Brain microvascular endothelial cell (primary cell): ENCODE measurements at regions not wholly inside any gene's neighbourhood (a gene's known extent, or its start where the extent isn't known, plus 50 kb on each side); places are given as distances from the start of the nearest gene placed in this dataset.
"Not testable (repeated sequence)": the region's sequence is repeated elsewhere in the genome, so short reads cannot be mapped to it uniquely, and the experiment has no call there.

Source experiments
- DNase-seq: peaks from one replicate; pipeline ENCODE4 v3.0.0-alpha.2; 2020
- H3K27ac ChIP-seq: fragments of 250-450 bp; sonication (Bioruptor Pico); 2 replicates; pipeline ENCODE4 v1.5.1; 2020; ENCODE audit warnings: mild to moderate bottlenecking, moderate library complexity
- H3K27me3 ChIP-seq: fragments of 250-450 bp; sonication (Bioruptor Pico); replicated peaks from 2 replicates; pipeline ENCODE4 v1.5.1; 2020; ENCODE audit warnings: mild to moderate bottlenecking
- H3K36me3 ChIP-seq: fragments of 250-450 bp; sonication (Bioruptor Pico); replicated peaks from 2 replicates; pipeline ENCODE4 v1.5.1; 2020; ENCODE audit warnings: mild to moderate bottlenecking
- H3K4me3 ChIP-seq: 2 replicates; pipeline ENCODE4 v1.5.1; 2011; ENCODE audit warnings: low read depth, mild to moderate bottlenecking, control low read depth, low read length, moderate library complexity
- CTCF ChIP-seq: IDR thresholded peaks from 2 replicates; pipeline ENCODE4 v1.5.1; 2011; ENCODE audit warnings: low read depth, mild to moderate bottlenecking, moderate library complexity, low read length, control low read depth, inconsistent platforms; ENCODE audit errors: missing control alignments
- in situ Hi-C: cut with HindIII; loops from 2 replicates; pipeline ENCODE4 v1.10.0; 2017; ENCODE audit warnings: low sequenced_read_pairs, low pct_ligation_motif_present

GRCh38 chr20:53857723-53858236, 212.6 kb downstream of the BCAS1 start:
- Histone ChIP-seq H3K27me3 (no peaks in the 10 kb centered on the region), H3K4me3 (no peak overlapping the region), H3K27ac (no peak overlapping the region), H3K36me3 (no peaks in the 10 kb centered on the region)
- DNase-seq, result no peak
- in situ Hi-C loops, result no loop called here
- no peak for TF ChIP-seq CTCF

DNA sequence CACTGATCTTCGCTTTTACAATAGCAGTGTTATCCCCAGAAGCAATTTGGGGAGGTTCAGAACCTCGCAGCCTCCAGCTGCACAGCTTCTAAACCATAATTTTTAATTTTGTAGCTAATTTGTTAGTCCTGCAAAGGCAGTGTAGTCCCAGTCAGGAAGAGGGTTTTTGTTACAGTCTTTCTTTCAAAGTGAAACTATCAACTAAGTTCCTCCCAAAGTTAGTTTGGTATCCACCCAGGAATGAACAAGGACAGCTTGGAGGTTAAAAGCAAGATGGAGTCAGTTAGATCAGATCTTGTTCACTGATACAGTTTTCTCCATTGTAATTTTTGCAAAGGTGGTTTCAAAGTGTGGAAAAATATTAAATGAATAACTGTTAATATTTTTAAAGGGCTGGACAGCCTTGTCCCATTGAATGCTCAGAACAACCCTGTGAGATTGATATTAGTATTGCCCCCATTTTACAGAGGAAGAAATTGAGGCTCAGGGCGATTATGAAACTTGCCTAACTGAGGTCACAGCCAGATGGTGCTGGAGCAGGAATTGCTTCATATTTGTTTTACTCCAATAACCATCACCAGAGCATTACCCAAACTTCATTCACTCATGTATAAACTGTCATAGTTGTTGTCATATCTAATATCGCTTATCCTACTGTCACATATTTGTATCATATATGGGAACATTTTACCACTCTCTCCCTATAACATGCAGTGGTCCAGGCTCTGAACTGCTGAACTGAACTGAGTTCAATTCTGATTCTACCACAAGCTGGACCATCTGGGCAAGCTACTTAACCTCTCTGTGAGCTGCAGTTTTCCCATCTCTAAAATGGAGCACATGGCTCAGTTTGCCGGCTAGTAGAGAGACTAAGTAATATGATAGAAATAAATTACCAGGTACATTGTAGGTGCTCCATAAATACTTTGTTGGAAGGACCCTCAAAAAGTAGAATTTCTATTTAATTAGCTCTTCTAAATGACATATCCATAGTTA, 213.8 kb downstream of the BCAS1 start:
- DNase-seq, result no peak
- H3K36me3 ChIP-seq, result no peaks in the 10 kb centered on the region
- H3K27ac ChIP-seq, result no peak overlapping the region
- TF ChIP-seq CTCF, result no peak
- H3K27me3 ChIP-seq, result no peaks in the 10 kb centered on the region
- in situ Hi-C loops, result no loop called here
- no peak overlapping the region for H3K4me3 ChIP-seq

- H3K4me3 ChIP-seq, result no peak overlapping the region
- in situ Hi-C loops, result no loop called here
- H3K27me3 ChIP-seq, result no peaks in the 10 kb centered on the region
- no peak overlapping the region for H3K27ac ChIP-seq
- TF ChIP-seq CTCF, result no peak
- DNase-seq, result no peak
- no peaks in the 10 kb centered on the region for H3K36me3 ChIP-seq
These were observed 214.7 kb downstream of the BCAS1 start for GRCh38 chr20:53855733-53856132.

DNA sequence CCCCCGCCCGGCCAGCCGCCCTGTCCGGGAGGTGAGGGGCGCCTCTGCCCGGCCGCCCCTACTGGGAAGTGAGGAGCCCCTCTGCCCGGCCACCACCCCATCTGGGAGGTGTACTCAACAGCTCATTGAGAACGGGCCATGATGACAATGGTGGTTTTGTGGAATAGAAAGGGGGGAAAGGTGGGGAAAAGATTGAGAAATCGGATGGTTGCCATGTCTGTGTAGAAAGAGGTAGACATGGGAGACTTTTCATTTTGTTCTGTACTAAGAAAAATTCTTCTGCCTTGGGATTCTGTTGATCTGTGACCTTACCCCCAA, 215.8 kb downstream of the BCAS1 start:
- H3K36me3 ChIP-seq, H3K27me3 ChIP-seq, H3K4me3 ChIP-seq, H3K27ac ChIP-seq, DNase-seq, in situ Hi-C loops: not testable (repeated sequence)

- H3K4me3 ChIP-seq, result no peak overlapping the region
- in situ Hi-C loops, result no loop called here
- H3K27ac ChIP-seq, result no peak overlapping the region
- TF ChIP-seq CTCF, result no peak
- H3K36me3 ChIP-seq, result no peaks in the 10 kb centered on the region
- no peak for DNase-seq
- H3K27me3 ChIP-seq, result no peaks in the 10 kb centered on the region
These were observed 217.2 kb downstream of the BCAS1 start for GRCh38 chr20:53853111-53853713.

DNA sequence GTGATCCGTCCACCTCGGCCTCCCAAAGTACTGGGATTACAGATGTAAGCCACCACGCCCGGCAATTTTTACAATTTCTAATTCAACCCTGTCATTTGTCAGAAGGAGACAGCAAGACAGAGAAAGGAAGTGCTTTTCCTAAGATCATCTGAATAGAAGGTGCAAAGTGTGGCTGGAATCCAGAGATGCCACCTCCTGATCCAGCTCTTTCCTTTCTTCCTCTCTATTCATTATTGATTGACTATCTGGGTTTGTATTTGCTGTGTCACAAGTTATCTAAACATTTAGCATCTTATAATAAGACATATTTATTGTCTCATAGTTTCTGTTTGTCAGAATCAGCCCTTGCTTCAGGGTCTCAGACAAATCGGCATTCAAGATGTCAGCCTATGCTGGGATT, 217.7 kb downstream of the BCAS1 start:
- H3K4me3 ChIP-seq, result no peak overlapping the region
- H3K36me3 ChIP-seq, result no peaks in the 10 kb centered on the region
- in situ Hi-C loops, result no loop called here
- no peaks in the 10 kb centered on the region for H3K27me3 ChIP-seq
- no peak overlapping the region for H3K27ac ChIP-seq
- no peak for TF ChIP-seq CTCF
- no peak for DNase-seq
